Hepatocyte (in vitro differentiated cells): ENCODE measurements at regions not wholly inside any gene's neighbourhood (a gene's known extent, or its start where the extent isn't known, plus 50 kb on each side); places are given as distances from the start of the nearest gene placed in this dataset.

Experiments
- DNase-seq: peaks from one replicate; pipeline ENCODE4 v3.0.0-alpha.2; 2016; ENCODE audit warnings: low spot score
- H2AFZ ChIP-seq: fragments of 200-600 bp; sonication (generic); 2 replicates; pipeline ENCODE4 v1.6.0; 2016; ENCODE audit warnings: antibody characterized with exemption, mild to moderate bottlenecking
- H3K27ac ChIP-seq: fragments of 200-600 bp; sonication (generic); 2 replicates; pipeline ENCODE4 v1.5.1; 2016; ENCODE audit warnings: mild to moderate bottlenecking
- H3K27me3 ChIP-seq: fragments of 200-600 bp; sonication (generic); 2 replicates; pipeline ENCODE4 v1.6.1; 2016
- H3K36me3 ChIP-seq: fragments of 200-600 bp; sonication (generic); replicated peaks from 2 replicates; pipeline ENCODE4 v1.5.1; 2016; ENCODE audit warnings: low read depth; ENCODE audit not compliant: insufficient read depth
- H3K4me1 ChIP-seq: fragments of 200-600 bp; sonication (generic); 2 replicates; pipeline ENCODE4 v1.5.1; 2016; ENCODE audit warnings: mild to moderate bottlenecking, moderate library complexity; ENCODE audit not compliant: insufficient read depth
- H3K4me2 ChIP-seq: fragments of 200-600 bp; sonication (generic); 2 replicates; pipeline ENCODE4 v1.6.0; 2016
- H3K4me3 ChIP-seq: fragments of 200-600 bp; sonication (generic); 2 replicates; pipeline ENCODE4 v1.5.1; 2016; ENCODE audit warnings: mild to moderate bottlenecking
- H3K79me2 ChIP-seq: fragments of 200-600 bp; sonication (generic); 2 replicates; pipeline ENCODE4 v1.6.0; 2017; ENCODE audit warnings: mild to moderate bottlenecking
- H3K9me2 ChIP-seq: fragments of 200-600 bp; sonication (generic); replicated peaks from 2 replicates; pipeline ENCODE4 v1.6.0; 2017; ENCODE audit warnings: mild to moderate bottlenecking; ENCODE audit not compliant: insufficient read depth
- H3K9me3 ChIP-seq: fragments of 200-600 bp; sonication (generic); 2 replicates; pipeline ENCODE4 v1.5.1; 2016; ENCODE audit warnings: low read depth, mild to moderate bottlenecking
- H4K20me1 ChIP-seq: fragments of 200-600 bp; sonication (generic); 2 replicates; pipeline ENCODE4 v1.6.0; 2016; ENCODE audit warnings: mild to moderate bottlenecking; ENCODE audit not compliant: insufficient read depth, poor library complexity, severe bottlenecking
- EZH2 ChIP-seq: fragments of 200-600 bp; sonication (generic); IDR thresholded peaks from 2 replicates; pipeline ENCODE4 v1.6.1; 2016; ENCODE audit warnings: antibody characterized with exemption, mild to moderate bottlenecking, borderline replicate concordance
- EZH2phosphoT487 ChIP-seq: fragments of 200-600 bp; sonication (generic); IDR thresholded peaks from one replicate; pipeline ENCODE4 v1.6.1; 2018; ENCODE audit warnings: antibody characterized with exemption, mild to moderate bottlenecking, low read depth, moderate library complexity; ENCODE audit not compliant: unreplicated experiment, severe bottlenecking
- WGBS: methylation state at CpG from one replicate; pipeline ENCODE4 v1.1.6; 2016; ENCODE audit warnings: low lambda C conversion rate; ENCODE audit errors: missing lambda C conversion rate; 5-methylcytosine and 5-hydroxymethylcytosine counted together
- TF ChIP-seq, protein P1 (sequence below): fragments of 200-600 bp; sonication (generic); IDR thresholded peaks from 2 replicates; pipeline ENCODE4 v1.5.1; 2016; ENCODE audit warnings: antibody characterized with exemption, mild to moderate bottlenecking; ENCODE audit not compliant: poor library complexity

DNA sequence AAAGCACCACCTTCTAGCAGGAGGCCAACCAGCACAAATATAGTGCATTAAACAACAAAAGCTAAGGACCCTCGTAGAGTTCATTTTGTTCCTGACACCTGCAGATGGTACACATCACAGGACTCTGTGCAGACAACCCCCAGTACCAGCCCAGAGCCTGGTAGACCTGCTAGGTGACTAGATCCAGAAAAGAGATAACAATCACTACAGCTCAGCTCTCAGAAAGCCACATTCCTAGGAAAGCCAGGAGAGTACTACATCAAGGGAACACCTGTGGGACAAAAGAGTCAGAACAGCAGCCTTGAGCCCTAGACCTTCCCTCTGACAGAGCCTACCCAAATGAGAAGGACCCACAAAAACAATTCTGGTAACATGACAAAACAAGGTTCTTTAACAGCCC, 344.7 kb upstream of the PTBP2 start:
- no peaks in the 10 kb centered on the region for H3K9me2 ChIP-seq
- 28% methylated on average over 1 of the region's 1 CpG for WGBS
- no peak overlapping the region for H2AFZ ChIP-seq

DNA sequence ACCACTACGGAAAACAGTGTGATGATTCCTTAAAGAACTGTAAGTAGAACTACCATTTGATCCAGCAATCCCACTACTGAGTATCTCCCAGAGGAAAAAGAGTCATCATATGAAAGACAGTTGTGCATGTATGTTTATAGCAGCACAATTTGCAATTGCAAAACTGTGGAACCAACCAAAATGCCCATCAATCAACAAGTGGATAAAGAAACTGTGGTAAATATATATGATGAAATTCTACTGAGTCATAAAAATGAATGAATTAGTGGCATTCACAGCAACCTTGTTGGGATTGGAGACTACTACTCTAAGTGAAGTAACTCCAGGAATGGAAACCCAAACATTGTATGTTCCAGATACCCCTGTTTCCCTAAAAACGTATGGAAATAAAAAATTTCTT, 337.0 kb upstream of the PTBP2 start:
- no peaks in the 10 kb centered on the region for H3K79me2 ChIP-seq
- no peak overlapping the region for H3K4me3 ChIP-seq
- H3K4me2 ChIP-seq, result no peak overlapping the region
- 81% methylated on average over 2 of the region's 2 CpGs for WGBS
- H3K9me3 ChIP-seq, result no peaks in the 10 kb centered on the region
- no peak for DNase-seq
- no peaks in the 10 kb centered on the region for H3K27me3 ChIP-seq
- H4K20me1 ChIP-seq, result no peaks in the 10 kb centered on the region
- H3K36me3 ChIP-seq, result no peaks in the 10 kb centered on the region
- H2AFZ ChIP-seq, result no peak overlapping the region
- no peak overlapping the region for H3K27ac ChIP-seq
- no peaks in the 10 kb centered on the region for H3K4me1 ChIP-seq
- no peaks in the 10 kb centered on the region for H3K9me2 ChIP-seq
- TF ChIP-seq EZH2phosphoT487 (no peak), EZH2 (no peak)
- TF ChIP-seq, protein P1, sequence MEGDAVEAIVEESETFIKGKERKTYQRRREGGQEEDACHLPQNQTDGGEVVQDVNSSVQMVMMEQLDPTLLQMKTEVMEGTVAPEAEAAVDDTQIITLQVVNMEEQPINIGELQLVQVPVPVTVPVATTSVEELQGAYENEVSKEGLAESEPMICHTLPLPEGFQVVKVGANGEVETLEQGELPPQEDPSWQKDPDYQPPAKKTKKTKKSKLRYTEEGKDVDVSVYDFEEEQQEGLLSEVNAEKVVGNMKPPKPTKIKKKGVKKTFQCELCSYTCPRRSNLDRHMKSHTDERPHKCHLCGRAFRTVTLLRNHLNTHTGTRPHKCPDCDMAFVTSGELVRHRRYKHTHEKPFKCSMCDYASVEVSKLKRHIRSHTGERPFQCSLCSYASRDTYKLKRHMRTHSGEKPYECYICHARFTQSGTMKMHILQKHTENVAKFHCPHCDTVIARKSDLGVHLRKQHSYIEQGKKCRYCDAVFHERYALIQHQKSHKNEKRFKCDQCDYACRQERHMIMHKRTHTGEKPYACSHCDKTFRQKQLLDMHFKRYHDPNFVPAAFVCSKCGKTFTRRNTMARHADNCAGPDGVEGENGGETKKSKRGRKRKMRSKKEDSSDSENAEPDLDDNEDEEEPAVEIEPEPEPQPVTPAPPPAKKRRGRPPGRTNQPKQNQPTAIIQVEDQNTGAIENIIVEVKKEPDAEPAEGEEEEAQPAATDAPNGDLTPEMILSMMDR, result no peak

More for the DNA sequence above, 344.7 kb upstream of the PTBP2 start:
- Histone ChIP-seq H3K4me3 (no peak overlapping the region), H3K36me3 (no peaks in the 10 kb centered on the region), H4K20me1 (no peaks in the 10 kb centered on the region), H3K79me2 (no peaks in the 10 kb centered on the region), H3K27me3 (no peaks in the 10 kb centered on the region), H3K4me2 (no peak overlapping the region), H3K4me1 (no peaks in the 10 kb centered on the region), H3K9me3 (no peaks in the 10 kb centered on the region), H3K27ac (no peak overlapping the region)
- TF ChIP-seq, protein P1, result no peak
- TF ChIP-seq EZH2 (no peak), EZH2phosphoT487 (no peak)
- no peak for DNase-seq

DNA sequence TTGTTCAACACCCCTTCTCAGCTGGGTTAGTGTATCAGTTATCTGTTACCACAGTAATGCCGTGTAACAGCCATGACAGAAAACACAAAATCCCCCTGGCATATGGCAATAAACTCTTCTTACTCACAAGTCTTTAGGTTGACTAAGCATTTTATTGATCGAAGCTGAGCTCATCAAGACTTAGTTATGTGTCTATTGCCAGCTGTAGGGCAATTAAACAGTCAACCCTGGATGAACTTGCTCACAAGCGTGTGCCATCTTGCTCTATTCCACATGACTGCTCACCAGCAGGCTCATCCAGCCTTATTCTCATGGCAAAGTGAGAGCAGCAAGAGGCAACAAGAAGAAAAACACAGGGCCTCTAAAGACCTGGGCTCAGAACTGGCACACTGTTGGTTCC, 333.8 kb upstream of the PTBP2 start:
- Histone ChIP-seq H3K36me3 (no peaks in the 10 kb centered on the region), H3K4me2 (no peak overlapping the region), H3K4me3 (no peak overlapping the region), H3K27ac (no peak overlapping the region), H4K20me1 (no peaks in the 10 kb centered on the region), H3K9me2 (no peaks in the 10 kb centered on the region), H3K27me3 (no peaks in the 10 kb centered on the region), H3K79me2 (no peaks in the 10 kb centered on the region), H3K4me1 (no peaks in the 10 kb centered on the region), H3K9me3 (no peaks in the 10 kb centered on the region), H2AFZ (no peak overlapping the region)
- no peak for DNase-seq
- 93% methylated on average over 3 of the region's 3 CpGs for WGBS
- TF ChIP-seq EZH2phosphoT487 (no peak), EZH2 (no peak)
- TF ChIP-seq, protein P1, result no peak
